HepG2 (cell line): ENCODE measurements at regions not wholly inside any gene's neighbourhood (a gene's known extent, or its start where the extent isn't known, plus 50 kb on each side); places are given as distances from the start of the nearest gene placed in this dataset.

Experiments
- ARID3A ChIP-seq: IDR thresholded peaks from 2 replicates; pipeline ENCODE4 v1.6.1; 2012; ENCODE audit warnings: low read depth, low read length, improper control_type of control experiment
- EP300 ChIP-seq, 3 experiments: sonication (generic) in 1 of 3; formaldehyde crosslinking in 1 of 3; IDR thresholded peaks; 2 replicates each; pipeline versions ENCODE4 v1.5.1 to v1.6.1; 2011 to 2020; ENCODE audit warnings: low read depth in 2 of 3, low read length in 2 of 3, borderline replicate concordance in 1 of 3, improper control_type of control experiment in 1 of 3, mild to moderate bottlenecking in 1 of 3, missing genetic modification reagents in 1 of 3, moderate library complexity in 1 of 3
- MAFK ChIP-seq, 2 experiments: IDR thresholded peaks in 1 of 2; conservative IDR thresholded peaks in 1 of 2; 2 replicates each; pipeline ENCODE4 v1.6.1; 2011; ENCODE audit warnings: improper control_type of control experiment in 2 of 2, low read length in 2 of 2
- ZNF138 ChIP-seq: sonication (generic); formaldehyde crosslinking; IDR thresholded peaks from 2 replicates; pipeline ENCODE4 v1.5.0; 2020; ENCODE audit warnings: mild to moderate bottlenecking, low read depth, missing genetic modification reagents
- ZNF496 ChIP-seq: sonication (generic); formaldehyde crosslinking; IDR thresholded peaks from 2 replicates; pipeline ENCODE4 v1.8.1; 2023; ENCODE audit warnings: mild to moderate bottlenecking, moderate library complexity, missing genetic modification reagents; ENCODE audit not compliant: insufficient replicate concordance
- TF ChIP-seq, protein P1 (sequence below): sonication (generic); formaldehyde crosslinking; conservative IDR thresholded peaks from 2 replicates; pipeline ENCODE4 v1.8.1; 2023; ENCODE audit warnings: missing genetic modification reagents

DNA sequence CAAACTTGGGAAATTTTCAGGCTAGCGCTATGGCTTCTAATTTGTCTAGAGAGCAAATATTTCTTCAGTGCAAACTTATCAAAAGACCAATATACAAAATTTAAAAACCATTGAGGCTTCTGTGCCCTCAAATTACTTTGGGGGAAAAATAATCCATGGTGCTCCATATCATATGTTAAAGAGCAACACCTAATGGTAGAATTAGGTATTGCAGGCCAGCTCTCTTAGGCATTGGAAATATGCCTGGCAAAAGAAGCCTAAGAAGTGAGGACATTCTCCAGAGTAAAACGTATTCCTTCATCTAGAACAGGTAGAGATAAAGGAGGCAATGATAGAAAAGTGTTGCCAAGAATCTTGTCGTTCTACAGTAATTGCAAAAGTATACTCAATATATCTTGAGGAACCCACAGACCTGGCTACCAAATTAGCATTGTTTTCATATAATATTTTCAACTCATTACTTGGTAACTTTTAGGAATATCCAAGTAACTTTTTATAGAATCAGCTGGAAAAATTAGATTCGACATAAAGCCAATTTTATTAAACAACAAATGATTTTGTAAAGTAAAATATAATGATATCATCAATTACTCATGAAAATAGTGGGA lies 401.1 kb downstream of the BCL11A start:
- TF ChIP-seq, protein P1, sequence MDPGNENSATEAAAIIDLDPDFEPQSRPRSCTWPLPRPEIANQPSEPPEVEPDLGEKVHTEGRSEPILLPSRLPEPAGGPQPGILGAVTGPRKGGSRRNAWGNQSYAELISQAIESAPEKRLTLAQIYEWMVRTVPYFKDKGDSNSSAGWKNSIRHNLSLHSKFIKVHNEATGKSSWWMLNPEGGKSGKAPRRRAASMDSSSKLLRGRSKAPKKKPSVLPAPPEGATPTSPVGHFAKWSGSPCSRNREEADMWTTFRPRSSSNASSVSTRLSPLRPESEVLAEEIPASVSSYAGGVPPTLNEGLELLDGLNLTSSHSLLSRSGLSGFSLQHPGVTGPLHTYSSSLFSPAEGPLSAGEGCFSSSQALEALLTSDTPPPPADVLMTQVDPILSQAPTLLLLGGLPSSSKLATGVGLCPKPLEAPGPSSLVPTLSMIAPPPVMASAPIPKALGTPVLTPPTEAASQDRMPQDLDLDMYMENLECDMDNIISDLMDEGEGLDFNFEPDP = no peak
- TF ChIP-seq ZNF138 (CRISPR knock-in tag) (no peak), MAFK (conservative IDR thresholded peaks at IDR 0.05 in 1 of 2, IDR thresholded peaks at IDR 0.05 in 1 of 2; ENCODE audit: low read length in 2 of 2) (no peak), ARID3A (no peak), EP300 (IDR thresholded peaks at IDR 0.05; ENCODE audit: low read depth in 2 of 2, low read length in 2 of 2) (no peak), EP300 (CRISPR knock-in tag; IDR thresholded peaks at IDR 0.05; ENCODE audit: borderline replicate concordance) (no peak), ZNF496 (CRISPR knock-in tag) (no peak)
